Right lobe of liver (tissue), 4 donors: ENCODE measurements at regions not wholly inside any gene's neighbourhood (a gene's known extent, or its start where the extent isn't known, plus 50 kb on each side); places are given as distances from the start of the nearest gene placed in this dataset.

Experiments used
- POLR2A ChIP-seq: fragments of 450-650 bp; IDR thresholded peaks from one replicate; pipeline ENCODE4 v1.6.1; 2017; ENCODE audit warnings: antibody characterized with exemption, mild to moderate bottlenecking
- TF ChIP-seq, protein P1 (sequence below), 4 donors: fragments of 200-600 bp in 3 of 4; fragments of 450-650 bp in 1 of 4; IDR thresholded peaks; one replicate each; pipeline versions ENCODE4 v1.5.1 to v1.8.0; 2016 to 2022; ENCODE audit warnings: antibody characterized with exemption in 4 of 4, mild to moderate bottlenecking in 2 of 4
- donor health status: DM: no; HTN: no; CAD: no.
- donor health status: DM: no; HTN: no; CAD: no.
- donor health status: DM: no; HTN: yes; CAD: no.

DNA sequence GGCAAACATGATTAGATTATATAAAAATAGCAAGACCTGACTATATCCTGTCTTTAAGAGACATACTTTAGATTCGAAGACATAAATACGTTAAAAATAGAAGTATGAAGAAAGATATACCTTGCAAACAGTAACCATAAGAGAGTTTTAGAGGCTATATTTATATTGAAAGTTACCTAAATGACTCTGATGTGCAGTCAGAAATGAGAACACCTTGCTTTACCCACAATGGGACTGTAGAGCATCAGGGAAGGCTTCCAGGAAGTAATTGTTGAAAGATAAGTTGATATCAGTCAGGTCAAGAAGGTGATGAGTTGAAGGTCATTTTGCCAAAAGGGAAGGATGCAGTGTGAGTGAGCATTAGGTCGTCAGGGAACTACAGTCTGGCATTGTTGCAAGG lies 110.2 kb downstream of the NEDD1 start:
- TF ChIP-seq POLR2A = no peak
- TF ChIP-seq, protein P1, sequence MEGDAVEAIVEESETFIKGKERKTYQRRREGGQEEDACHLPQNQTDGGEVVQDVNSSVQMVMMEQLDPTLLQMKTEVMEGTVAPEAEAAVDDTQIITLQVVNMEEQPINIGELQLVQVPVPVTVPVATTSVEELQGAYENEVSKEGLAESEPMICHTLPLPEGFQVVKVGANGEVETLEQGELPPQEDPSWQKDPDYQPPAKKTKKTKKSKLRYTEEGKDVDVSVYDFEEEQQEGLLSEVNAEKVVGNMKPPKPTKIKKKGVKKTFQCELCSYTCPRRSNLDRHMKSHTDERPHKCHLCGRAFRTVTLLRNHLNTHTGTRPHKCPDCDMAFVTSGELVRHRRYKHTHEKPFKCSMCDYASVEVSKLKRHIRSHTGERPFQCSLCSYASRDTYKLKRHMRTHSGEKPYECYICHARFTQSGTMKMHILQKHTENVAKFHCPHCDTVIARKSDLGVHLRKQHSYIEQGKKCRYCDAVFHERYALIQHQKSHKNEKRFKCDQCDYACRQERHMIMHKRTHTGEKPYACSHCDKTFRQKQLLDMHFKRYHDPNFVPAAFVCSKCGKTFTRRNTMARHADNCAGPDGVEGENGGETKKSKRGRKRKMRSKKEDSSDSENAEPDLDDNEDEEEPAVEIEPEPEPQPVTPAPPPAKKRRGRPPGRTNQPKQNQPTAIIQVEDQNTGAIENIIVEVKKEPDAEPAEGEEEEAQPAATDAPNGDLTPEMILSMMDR (IDR thresholded peaks at IDR 0.05) = no peak
